Tibial artery (tissue), 4 donors: ENCODE measurements at regions not wholly inside any gene's neighbourhood (a gene's known extent, or its start where the extent isn't known, plus 50 kb on each side); places are given as distances from the start of the nearest gene placed in this dataset.

Experiments
- DNase-seq, 2 donors: peaks; one replicate each; pipeline ENCODE4 v3.0.0-alpha.2; 2019
- H3K27ac ChIP-seq, 2 donors: fragments of 200-600 bp; sonication (generic) in 1 of 2; 1 replicate in 1 of 2; 2 replicates in 1 of 2; pipeline ENCODE4 v1.5.1; 2018 to 2019; ENCODE audit warnings: mild to moderate bottlenecking in 1 of 2
- H3K27me3 ChIP-seq, 2 donors: fragments of 200-600 bp; sonication (generic) in 1 of 2; one replicate each; pipeline versions ENCODE4 v1.5.1 to v1.6.0; 2016 to 2019
- H3K36me3 ChIP-seq, 3 donors: fragments of 200-600 bp; sonication (generic) in 2 of 3; one replicate each; pipeline ENCODE4 v1.5.1; 2016 to 2019; ENCODE audit warnings: mild to moderate bottlenecking in 2 of 3
- H3K4me1 ChIP-seq, 4 donors: fragments of 200-600 bp; sonication (generic) in 2 of 4; 1 replicate in 3 of 4; 2 replicates in 1 of 4; pipeline ENCODE4 v1.5.1; 2016 to 2019
- H3K4me3 ChIP-seq, 2 donors: fragments of 200-600 bp; sonication (generic) in 1 of 2; 1 replicate in 1 of 2; 2 replicates in 1 of 2; pipeline ENCODE4 v1.5.1; 2018 to 2019; ENCODE audit warnings: mild to moderate bottlenecking in 2 of 2
- H3K9me3 ChIP-seq, 3 donors: fragments of 200-600 bp; sonication (generic) in 1 of 3; one replicate each; pipeline ENCODE4 v1.5.1; 2016 to 2019
- intact Hi-C: fragments of 100-400 bp; cut with DNase I; formaldehyde crosslinking; loops from one replicate; pipeline ENCODE4 v1.15.0; 2023; ENCODE audit warnings: low total_unique reads
- TF ChIP-seq, protein P1 (sequence below), 2 experiments: fragments of 200-600 bp in 1 of 2; fragments of 450-650 bp in 1 of 2; IDR thresholded peaks; one replicate each; pipeline ENCODE4 v1.5.1; 2017 to 2019; ENCODE audit warnings: antibody characterized with exemption in 2 of 2, mild to moderate bottlenecking in 1 of 2, moderate library complexity in 1 of 2

DNA sequence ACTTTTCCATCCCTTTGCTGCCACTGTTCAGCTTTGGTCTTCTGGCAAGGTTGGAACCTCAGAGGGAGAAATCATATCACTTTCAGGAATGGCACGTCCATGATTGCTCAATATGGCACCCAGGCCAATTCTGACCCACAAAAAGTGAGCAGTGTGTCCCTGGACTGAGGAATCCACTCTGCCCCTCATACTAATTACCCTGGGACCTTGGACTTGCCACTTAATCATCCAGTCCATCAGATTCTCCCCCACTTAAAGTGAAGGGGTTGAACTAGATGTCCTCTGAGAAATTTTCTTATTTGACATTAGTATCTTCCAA lies 449.3 kb upstream of the CITED2 start:
- Histone ChIP-seq H3K27ac (no peak overlapping the region), H3K9me3 (no peaks in the 10 kb centered on the region), H3K4me1 (peaks cover 0 to 25% (median 0%) of the 10 kb centered on the region in 4 donors), H3K27me3 (no peaks in the 10 kb centered on the region), H3K4me3 (no peak overlapping the region), H3K36me3 (no peaks in the 10 kb centered on the region)
- DNase-seq: no peak
- TF ChIP-seq, protein P1, sequence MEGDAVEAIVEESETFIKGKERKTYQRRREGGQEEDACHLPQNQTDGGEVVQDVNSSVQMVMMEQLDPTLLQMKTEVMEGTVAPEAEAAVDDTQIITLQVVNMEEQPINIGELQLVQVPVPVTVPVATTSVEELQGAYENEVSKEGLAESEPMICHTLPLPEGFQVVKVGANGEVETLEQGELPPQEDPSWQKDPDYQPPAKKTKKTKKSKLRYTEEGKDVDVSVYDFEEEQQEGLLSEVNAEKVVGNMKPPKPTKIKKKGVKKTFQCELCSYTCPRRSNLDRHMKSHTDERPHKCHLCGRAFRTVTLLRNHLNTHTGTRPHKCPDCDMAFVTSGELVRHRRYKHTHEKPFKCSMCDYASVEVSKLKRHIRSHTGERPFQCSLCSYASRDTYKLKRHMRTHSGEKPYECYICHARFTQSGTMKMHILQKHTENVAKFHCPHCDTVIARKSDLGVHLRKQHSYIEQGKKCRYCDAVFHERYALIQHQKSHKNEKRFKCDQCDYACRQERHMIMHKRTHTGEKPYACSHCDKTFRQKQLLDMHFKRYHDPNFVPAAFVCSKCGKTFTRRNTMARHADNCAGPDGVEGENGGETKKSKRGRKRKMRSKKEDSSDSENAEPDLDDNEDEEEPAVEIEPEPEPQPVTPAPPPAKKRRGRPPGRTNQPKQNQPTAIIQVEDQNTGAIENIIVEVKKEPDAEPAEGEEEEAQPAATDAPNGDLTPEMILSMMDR (IDR thresholded peaks at IDR 0.05): no peak
- intact Hi-C loops: no loop called here

GRCh38 chr6:139823099-139823807 lies 448.8 kb upstream of the CITED2 start:
- no peak overlapping the region for H3K27ac ChIP-seq
- no peak overlapping the region for H3K4me3 ChIP-seq
- peaks cover 0 to 26% (median 0%) of the 10 kb centered on the region in 4 donors for H3K4me1 ChIP-seq
- no peaks in the 10 kb centered on the region for H3K9me3 ChIP-seq
- intact Hi-C loops: no loop called here
- TF ChIP-seq, protein P1 (IDR thresholded peaks at IDR 0.05): no peak
- H3K27me3 ChIP-seq: no peaks in the 10 kb centered on the region
- no peak for DNase-seq
- no peaks in the 10 kb centered on the region for H3K36me3 ChIP-seq

GRCh38 chr6:139821676-139822223 lies 447.3 kb upstream of the CITED2 start:
- H3K27me3 ChIP-seq: no peaks in the 10 kb centered on the region
- DNase-seq: no peak
- peaks cover 0 to 26% (median 0%) of the 10 kb centered on the region in 4 donors for H3K4me1 ChIP-seq
- TF ChIP-seq, protein P1 (IDR thresholded peaks at IDR 0.05): no peak
- no peak overlapping the region for H3K4me3 ChIP-seq
- H3K9me3 ChIP-seq: no peaks in the 10 kb centered on the region
- intact Hi-C loops: no loop called here
- H3K27ac ChIP-seq: no peak overlapping the region
- H3K36me3 ChIP-seq: no peaks in the 10 kb centered on the region

DNA sequence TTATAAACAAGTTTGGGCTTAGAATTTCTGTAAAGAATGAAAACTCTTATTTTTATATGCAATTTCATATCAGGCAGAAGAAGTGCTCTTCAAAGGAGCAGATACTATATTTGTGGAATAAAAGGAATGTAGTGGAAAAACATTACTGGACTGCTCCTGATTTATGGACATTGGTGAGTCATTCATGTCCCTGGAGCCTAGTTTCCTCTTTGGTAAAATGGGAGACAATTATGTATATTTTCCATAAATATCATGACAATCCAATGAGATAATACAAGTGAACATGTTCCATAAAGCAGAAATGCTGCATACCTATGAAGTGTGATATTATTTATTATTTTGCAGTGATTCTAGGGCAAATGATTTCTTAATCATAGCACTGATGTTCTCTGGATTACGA lies 445.8 kb upstream of the CITED2 start:
- peak overlapping the region in 1 of 2 donors; percentile 10 for H3K27ac ChIP-seq
- H3K4me3 ChIP-seq: no peak overlapping the region
- TF ChIP-seq, protein P1 (IDR thresholded peaks at IDR 0.05): no peak
- H3K36me3 ChIP-seq: no peaks in the 10 kb centered on the region
- peaks cover 0 to 26% (median 0%) of the 10 kb centered on the region in 4 donors for H3K4me1 ChIP-seq
- no peaks in the 10 kb centered on the region for H3K27me3 ChIP-seq
- no peaks in the 10 kb centered on the region for H3K9me3 ChIP-seq
- intact Hi-C loops: no loop called here
- DNase-seq: no peak

- TF ChIP-seq, protein P1 (IDR thresholded peaks at IDR 0.05): no peak
- no peaks in the 10 kb centered on the region for H3K9me3 ChIP-seq
- DNase-seq: no peak
- H3K27ac ChIP-seq: no peak overlapping the region
- peaks cover 0 to 26% (median 0%) of the 10 kb centered on the region in 4 donors for H3K4me1 ChIP-seq
- intact Hi-C loops: no loop called here
- no peaks in the 10 kb centered on the region for H3K36me3 ChIP-seq
- H3K27me3 ChIP-seq: no peaks in the 10 kb centered on the region
- no peak overlapping the region for H3K4me3 ChIP-seq
Observed at GRCh38 chr6:139819776-139820175, 445.3 kb upstream of the CITED2 start.
